Osteoblast (primary cell): ENCODE measurements at regions not wholly inside any gene's neighbourhood (a gene's known extent, or its start where the extent isn't known, plus 50 kb on each side); places are given as distances from the start of the nearest gene placed in this dataset.

Experiments
- DNase-seq: peaks from one replicate; pipeline ENCODE4 v3.0.0; 2011; ENCODE audit warnings: low spot score, mixed read lengths; ENCODE audit not compliant: insufficient read length; ENCODE audit errors: missing footprints
- H2AFZ ChIP-seq: 2 replicates; pipeline ENCODE4 v1.6.0; 2011; ENCODE audit warnings: mild to moderate bottlenecking, low read length
- H3K27ac ChIP-seq: 2 replicates; pipeline ENCODE4 v1.5.1; 2011; ENCODE audit warnings: mild to moderate bottlenecking, low read depth, low read length, moderate library complexity
- H3K27me3 ChIP-seq: 2 replicates; pipeline ENCODE4 v1.6.0; 2012; ENCODE audit warnings: mild to moderate bottlenecking, control low read depth, inconsistent platforms, low read length, moderate library complexity; ENCODE audit not compliant: insufficient read depth
- H3K36me3 ChIP-seq: 2 replicates; pipeline ENCODE4 v1.5.1; 2011; ENCODE audit warnings: mild to moderate bottlenecking, low read length, control low read depth, moderate library complexity; ENCODE audit not compliant: insufficient read depth
- H3K4me1 ChIP-seq: 2 replicates; pipeline ENCODE4 v1.5.1; 2011; ENCODE audit warnings: mild to moderate bottlenecking, low read length, control low read depth, moderate library complexity; ENCODE audit not compliant: insufficient read depth
- H3K4me2 ChIP-seq: 2 replicates; pipeline ENCODE4 v1.6.0; 2011; ENCODE audit warnings: mild to moderate bottlenecking, low read length; ENCODE audit not compliant: insufficient read depth
- H3K4me3 ChIP-seq: fragments of 200-600 bp; sonication (generic); 3 replicates; pipeline ENCODE4 v1.5.1; 2012; ENCODE audit warnings: mild to moderate bottlenecking, low read length, inconsistent platforms; ENCODE audit not compliant: insufficient read depth
- H3K79me2 ChIP-seq: 2 replicates; pipeline ENCODE4 v1.6.0; 2012; ENCODE audit warnings: mild to moderate bottlenecking, low read length, control low read depth, inconsistent platforms; ENCODE audit not compliant: insufficient read depth
- H3K9me3 ChIP-seq: 2 replicates; pipeline ENCODE4 v1.5.1; 2011; ENCODE audit warnings: low read depth, low read length, control low read depth
- H4K20me1 ChIP-seq: 2 replicates; pipeline ENCODE4 v1.6.0; 2012; ENCODE audit warnings: mild to moderate bottlenecking, low read length, control low read depth; ENCODE audit not compliant: insufficient read depth
- TF ChIP-seq, protein P1 (sequence below): IDR thresholded peaks from 2 replicates; pipeline ENCODE4 v1.5.1; 2011; ENCODE audit warnings: mild to moderate bottlenecking, low read depth, low read length, moderate library complexity; ENCODE audit errors: extremely low read depth

- Histone ChIP-seq H3K4me1 (no peaks in the 10 kb centered on the region), H4K20me1 (no peaks in the 10 kb centered on the region), H3K27ac (no peak overlapping the region), H2AFZ (no peak overlapping the region), H3K27me3 (no peaks in the 10 kb centered on the region), H3K9me3 (peaks cover 5% of the 10 kb centered on the region), H3K4me3 (no peak overlapping the region), H3K36me3 (no peaks in the 10 kb centered on the region), H3K79me2 (no peaks in the 10 kb centered on the region), H3K4me2 (no peak overlapping the region)
- TF ChIP-seq, protein P1, sequence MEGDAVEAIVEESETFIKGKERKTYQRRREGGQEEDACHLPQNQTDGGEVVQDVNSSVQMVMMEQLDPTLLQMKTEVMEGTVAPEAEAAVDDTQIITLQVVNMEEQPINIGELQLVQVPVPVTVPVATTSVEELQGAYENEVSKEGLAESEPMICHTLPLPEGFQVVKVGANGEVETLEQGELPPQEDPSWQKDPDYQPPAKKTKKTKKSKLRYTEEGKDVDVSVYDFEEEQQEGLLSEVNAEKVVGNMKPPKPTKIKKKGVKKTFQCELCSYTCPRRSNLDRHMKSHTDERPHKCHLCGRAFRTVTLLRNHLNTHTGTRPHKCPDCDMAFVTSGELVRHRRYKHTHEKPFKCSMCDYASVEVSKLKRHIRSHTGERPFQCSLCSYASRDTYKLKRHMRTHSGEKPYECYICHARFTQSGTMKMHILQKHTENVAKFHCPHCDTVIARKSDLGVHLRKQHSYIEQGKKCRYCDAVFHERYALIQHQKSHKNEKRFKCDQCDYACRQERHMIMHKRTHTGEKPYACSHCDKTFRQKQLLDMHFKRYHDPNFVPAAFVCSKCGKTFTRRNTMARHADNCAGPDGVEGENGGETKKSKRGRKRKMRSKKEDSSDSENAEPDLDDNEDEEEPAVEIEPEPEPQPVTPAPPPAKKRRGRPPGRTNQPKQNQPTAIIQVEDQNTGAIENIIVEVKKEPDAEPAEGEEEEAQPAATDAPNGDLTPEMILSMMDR: no peak
- DNase-seq: no peak
Measured at GRCh38 chr7:52447581-52448180, 587.8 kb upstream of the POM121L12 start.

- Histone ChIP-seq H3K4me1 (no peaks in the 10 kb centered on the region), H3K4me3 (no peak overlapping the region), H3K4me2 (no peak overlapping the region), H3K9me3 (no peaks in the 10 kb centered on the region), H3K27ac (no peak overlapping the region), H2AFZ (no peak overlapping the region), H4K20me1 (no peaks in the 10 kb centered on the region), H3K36me3 (no peaks in the 10 kb centered on the region), H3K79me2 (no peaks in the 10 kb centered on the region), H3K27me3 (no peaks in the 10 kb centered on the region)
- TF ChIP-seq, protein P1: no peak
- DNase-seq: no peak
Measured at GRCh38 chr7:52436278-52436677, 599.2 kb upstream of the POM121L12 start.

DNA sequence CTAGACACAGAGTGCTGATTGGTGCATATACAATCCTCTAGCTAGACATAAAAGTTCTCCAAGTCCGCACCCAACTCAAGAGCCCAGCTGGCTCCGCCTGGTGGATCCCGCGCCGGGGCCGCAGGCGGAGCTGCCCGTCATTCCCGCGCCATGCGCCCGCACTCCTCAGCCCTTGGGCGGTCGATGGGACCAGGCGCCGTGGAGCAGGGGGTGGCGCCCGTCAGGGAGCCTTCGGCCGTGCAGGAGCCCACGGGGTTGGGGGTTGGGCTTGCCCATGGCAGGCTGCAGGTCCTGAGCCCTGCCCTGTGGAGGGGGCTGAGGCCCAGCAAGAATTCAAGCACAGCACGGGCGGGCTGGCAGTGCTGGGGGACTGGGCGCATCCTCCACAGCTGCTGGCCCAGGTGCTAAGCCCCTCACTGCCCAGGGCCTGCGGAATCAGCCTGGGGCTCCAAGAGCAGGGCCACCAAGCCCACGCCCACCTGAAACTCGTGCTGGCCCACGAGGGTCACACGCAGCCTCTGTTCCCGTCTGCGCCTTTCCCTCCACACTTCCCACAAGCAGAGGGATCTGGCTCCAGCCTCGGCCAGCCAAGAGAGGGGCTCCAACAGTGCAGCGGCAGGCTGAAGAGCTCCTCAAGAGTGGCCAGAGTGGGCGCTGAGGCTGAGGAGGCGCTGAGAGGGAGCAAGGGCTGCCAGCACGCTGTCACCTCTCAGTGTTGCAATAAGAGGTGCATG lies 604.2 kb upstream of the POM121L12 start:
- H2AFZ ChIP-seq: no peak overlapping the region
- no peaks in the 10 kb centered on the region for H4K20me1 ChIP-seq
- no peak overlapping the region for H3K4me2 ChIP-seq
- H3K4me3 ChIP-seq: no peak overlapping the region
- H3K79me2 ChIP-seq: no peaks in the 10 kb centered on the region
- no peak overlapping the region for H3K27ac ChIP-seq
- no peaks in the 10 kb centered on the region for H3K36me3 ChIP-seq
- H3K9me3 ChIP-seq: no peaks in the 10 kb centered on the region
- no peaks in the 10 kb centered on the region for H3K4me1 ChIP-seq
- TF ChIP-seq, protein P1: no peak
- DNase-seq: no peak
- H3K27me3 ChIP-seq: no peaks in the 10 kb centered on the region

- H3K4me1 ChIP-seq: no peaks in the 10 kb centered on the region
- no peak overlapping the region for H3K4me2 ChIP-seq
- H3K4me3 ChIP-seq: no peak overlapping the region
- TF ChIP-seq, protein P1: no peak
- H3K9me3 ChIP-seq: peaks cover 5% of the 10 kb centered on the region
- no peaks in the 10 kb centered on the region for H3K79me2 ChIP-seq
- no peak overlapping the region for H3K27ac ChIP-seq
- no peak for DNase-seq
- no peaks in the 10 kb centered on the region for H4K20me1 ChIP-seq
- no peak overlapping the region for H2AFZ ChIP-seq
- no peaks in the 10 kb centered on the region for H3K36me3 ChIP-seq
- no peaks in the 10 kb centered on the region for H3K27me3 ChIP-seq
Measured at GRCh38 chr7:52423251-52423650, 612.2 kb upstream of the POM121L12 start.
